ENCODE measurements at regions not wholly inside any gene's neighbourhood (a gene's known extent, or its start where the extent isn't known, plus 50 kb on each side); places are given as distances from the start of the nearest gene placed in this dataset.
"Not testable (repeated sequence)": the region's sequence is repeated elsewhere in the genome, so short reads cannot be mapped to it uniquely, and the experiment has no call there.

DNA sequence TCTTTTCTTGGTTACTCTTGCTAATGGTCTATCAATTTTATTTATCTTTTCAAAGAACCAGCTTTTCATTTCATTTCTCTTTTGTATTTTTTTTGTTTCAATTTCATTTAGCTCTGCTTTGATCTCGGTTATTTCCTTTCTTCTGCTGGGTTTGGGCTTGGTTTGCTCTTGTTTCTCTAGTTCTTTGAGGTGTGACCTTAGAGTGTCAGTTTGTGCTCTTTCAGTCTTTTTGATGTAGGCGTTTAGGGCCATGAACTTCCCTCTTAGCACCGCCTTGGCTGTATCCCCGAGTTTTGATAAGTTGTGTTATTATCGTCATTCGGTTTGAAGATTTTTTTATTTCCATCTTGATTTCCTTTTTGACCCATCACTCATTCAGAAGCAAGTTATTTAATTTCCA, 265.5 kb downstream of the VAPA start:
- TF ChIP-seq CTCF (conservative IDR thresholded peaks at IDR 0.05; ENCODE audit: low read length); EZH2phosphoT487 (IDR thresholded peaks at IDR 0.05; ENCODE audit: borderline replicate concordance): not testable (repeated sequence)
